T-helper 2 cell (primary cell): ENCODE measurements at regions not wholly inside any gene's neighbourhood (a gene's known extent, or its start where the extent isn't known, plus 50 kb on each side); places are given as distances from the start of the nearest gene placed in this dataset.
"Not testable (repeated sequence)": the region's sequence is repeated elsewhere in the genome, so short reads cannot be mapped to it uniquely, and the experiment has no call there.

Source experiments
- DNase-seq, 5 experiments: peaks; one replicate each; pipeline versions ENCODE4 v3.0.0 to v3.0.0-alpha.2; 2012 to 2022

DNA sequence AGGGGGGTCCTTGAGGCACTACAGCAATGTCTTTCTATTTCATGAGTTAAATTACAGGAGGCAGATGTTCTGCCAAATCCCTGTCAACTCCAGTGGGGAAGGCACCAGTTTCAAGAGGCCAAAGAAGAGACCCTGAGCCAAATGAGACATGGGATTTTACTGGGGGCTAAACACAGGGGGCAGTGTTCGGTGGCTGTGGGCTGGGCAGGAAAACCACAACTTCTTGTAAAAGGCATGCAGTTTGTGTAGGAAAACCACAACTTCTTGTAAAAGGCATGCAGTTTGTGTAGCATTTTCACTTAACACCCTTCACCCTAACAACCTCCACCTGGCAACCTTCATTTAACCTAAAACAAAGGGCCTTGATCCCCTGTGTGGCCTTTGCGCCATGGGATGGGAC, 61.0 kb downstream of the POLR2M start:
- peak in 1 of 5 experiments; percentile 38 for DNase-seq

DNA sequence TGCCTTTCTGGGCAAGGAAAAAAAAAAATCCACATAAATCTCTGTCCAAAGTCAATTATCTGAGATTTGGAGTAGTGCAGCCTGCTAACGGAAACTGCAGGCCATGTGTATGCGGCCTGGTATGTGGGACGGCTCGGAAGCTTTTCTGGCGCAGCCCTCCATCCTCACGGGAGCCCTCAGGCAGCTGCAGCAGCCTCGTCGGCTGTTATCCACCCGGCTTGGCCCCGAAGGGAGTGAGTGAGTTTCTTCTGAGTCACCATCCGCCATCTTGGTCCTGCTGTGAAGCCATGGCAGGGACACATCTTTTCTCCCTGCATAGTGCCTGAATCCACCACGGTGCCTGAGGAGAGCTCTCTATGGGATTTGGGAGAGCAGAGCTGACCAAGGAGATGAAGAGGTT, 62.8 kb downstream of the POLR2M start:
- DNase-seq: no peak

DNA sequence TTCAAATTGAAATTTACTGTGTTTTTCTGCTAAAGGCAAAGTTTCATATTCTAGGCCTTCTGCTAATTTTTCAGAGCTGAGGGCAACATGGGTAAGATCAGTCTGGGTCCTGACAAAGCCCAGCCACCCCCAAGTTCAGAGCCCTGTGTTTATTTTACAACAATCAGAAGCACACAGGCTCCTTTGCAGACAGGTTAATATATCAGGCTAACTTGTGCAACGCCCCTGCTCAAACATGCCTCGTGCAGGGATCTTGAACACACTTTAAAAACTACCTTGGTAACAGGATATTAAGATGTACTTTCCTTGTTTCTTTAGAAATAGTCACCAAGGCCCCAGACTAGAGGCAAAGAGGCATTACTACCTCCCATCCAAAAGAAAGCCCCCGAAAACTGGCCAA, 64.0 kb downstream of the POLR2M start:
- DNase-seq: no peak

DNA sequence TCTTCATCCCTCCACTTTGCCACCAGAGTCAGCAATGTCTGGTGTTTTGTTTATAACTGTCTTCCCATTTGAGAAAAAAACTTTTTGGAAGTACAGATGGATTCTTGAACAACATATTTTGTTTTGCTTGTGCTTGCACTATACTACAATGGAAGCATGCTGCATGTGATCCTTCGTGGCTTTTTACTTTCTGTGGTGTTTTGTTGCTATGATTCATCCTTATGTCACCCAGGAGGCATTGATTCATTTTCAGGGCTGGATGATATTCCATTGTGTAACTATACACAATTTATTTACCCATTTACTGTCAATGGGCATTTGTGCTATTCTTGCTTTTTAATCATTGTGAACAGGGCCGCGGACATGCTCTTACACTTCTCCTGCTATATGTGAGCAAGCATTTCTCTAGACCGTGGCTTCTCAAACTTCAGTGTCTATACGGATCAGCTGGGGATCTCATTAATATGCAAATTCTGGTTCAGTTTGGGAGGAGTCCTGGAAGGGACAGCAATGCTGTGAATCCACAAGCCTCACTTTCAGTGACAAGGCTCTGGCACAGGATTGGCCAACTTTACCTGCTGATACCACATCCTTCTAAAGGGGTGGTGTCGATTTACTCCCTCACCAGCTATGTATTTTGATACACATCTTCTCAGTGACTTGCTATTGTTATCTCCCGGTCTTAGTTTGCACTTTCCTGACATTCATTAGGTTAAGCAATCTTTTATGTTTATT, 65.9 kb downstream of the POLR2M start:
- peak in 1 of 5 experiments; percentile 15 for DNase-seq

DNA sequence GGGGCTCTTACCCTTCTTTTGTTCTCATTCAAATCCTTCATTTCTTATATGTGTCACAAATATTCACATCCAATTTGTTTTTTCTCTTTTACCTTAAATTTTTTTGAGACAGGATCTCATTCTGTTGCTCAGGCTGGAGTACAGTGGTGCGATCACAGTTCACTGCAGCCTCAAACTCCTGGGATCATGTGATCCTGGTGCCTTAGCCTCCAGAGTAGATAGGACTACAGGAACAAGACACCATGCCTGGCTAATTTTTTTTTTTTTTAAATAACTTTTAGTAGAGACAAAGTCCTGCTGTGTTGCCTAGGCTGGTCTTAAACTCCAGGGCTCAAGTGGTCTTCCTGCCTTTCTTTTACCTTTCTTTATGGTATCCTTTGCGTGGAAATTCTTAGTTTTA, 66.5 kb downstream of the POLR2M start:
- no peak for DNase-seq

DNA sequence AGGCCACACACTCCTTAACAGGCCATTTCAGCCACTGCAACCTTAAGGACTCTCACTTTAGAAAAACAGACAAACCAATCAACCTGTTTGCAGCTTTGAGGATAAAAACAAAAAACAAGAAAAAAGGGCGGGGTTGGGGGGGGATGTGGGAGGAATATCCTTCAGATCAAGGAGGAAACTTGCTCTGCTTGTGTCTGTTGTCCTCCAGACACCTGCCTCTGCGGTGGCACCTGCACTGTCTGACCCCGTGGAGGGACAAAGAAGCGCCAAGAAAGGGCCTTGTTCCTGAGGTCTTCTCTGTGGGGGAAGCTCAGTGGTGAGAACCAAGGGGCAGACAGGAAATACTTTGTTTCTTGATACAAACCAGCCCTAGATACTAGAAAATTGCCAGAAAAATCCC, 70.5 kb downstream of the POLR2M start:
- peak in 1 of 5 experiments; percentile 4 for DNase-seq

DNA sequence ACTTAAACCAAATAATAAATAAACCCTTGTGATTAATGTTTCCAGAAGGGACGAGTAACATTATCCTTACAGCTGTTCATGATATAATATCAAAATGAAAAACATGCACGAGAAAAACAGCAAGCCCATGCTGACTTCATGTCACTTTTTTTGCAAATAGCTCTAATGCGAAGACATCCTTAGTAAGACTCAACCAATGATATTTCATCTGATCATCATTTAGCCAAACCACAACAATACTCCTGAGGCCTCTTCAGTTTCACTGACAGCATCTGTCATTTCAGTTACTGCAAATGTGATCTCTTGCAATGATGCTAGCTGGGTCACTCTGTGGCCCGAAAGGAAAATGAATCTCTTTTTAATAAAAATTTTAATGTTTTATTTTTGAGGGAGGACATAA, 74.0 kb downstream of the POLR2M start:
- peak in 1 of 5 experiments; percentile 62 for DNase-seq

DNA sequence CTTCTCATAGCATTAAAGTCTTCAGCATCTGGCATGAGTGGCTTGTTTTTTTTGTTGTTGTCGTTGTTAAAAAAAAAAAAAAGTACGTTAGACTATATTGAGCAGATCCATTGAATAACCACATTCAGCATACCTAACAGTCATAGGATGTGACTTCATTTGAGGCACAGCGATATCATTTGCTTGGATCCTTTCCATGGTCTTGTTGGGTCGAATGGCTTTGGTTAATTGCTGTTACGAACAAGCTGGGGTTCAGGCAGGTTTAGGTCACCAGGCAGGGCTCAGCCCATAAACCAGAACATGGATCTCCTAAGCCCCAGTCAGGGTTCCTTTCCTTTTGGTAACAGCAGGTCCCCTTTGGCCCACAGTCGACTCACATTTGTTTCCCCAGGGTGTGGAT, 76.2 kb downstream of the POLR2M start:
- no peak for DNase-seq

DNA sequence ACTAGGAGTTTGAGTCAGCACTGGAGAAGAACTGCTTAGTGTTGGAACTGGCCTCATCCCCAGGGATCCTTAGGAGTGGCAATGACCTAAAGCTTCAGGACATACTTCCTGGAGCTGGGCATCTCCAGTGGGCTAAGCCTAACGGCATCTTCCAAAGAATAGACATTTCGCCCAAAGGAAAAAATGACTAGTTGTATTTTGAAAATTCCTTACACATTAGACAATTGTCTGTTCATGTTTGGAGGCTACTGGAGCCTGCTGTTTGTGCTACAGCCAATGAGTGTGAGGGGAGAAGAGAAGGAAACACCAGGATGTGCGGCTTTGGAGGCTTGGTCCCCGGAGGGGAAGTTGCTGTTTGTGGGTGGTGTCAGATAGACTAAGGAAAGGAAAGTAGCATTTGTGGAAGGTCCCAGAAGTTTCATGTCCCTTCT, 77.6 kb downstream of the POLR2M start:
- no peak for DNase-seq

DNA sequence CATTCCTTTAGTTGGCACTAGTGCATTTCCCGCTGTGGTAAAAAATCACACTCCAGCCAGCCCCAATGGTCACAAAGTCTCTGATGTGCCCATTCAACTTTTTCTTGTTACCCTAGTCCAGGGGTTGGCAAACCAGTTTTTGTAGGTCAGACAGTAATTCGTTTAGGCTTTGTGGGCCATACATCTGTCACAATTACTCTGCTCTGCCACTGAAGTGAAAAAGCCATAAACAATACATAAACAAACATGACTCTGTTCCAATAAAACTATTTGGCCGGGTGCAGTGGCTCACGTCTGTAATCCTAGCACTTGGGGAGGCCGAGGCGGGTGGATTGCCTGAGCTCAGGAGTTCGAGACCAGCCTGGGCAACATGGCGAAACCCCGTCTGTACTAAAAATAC, 78.5 kb downstream of the POLR2M start:
- DNase-seq: no peak

DNA sequence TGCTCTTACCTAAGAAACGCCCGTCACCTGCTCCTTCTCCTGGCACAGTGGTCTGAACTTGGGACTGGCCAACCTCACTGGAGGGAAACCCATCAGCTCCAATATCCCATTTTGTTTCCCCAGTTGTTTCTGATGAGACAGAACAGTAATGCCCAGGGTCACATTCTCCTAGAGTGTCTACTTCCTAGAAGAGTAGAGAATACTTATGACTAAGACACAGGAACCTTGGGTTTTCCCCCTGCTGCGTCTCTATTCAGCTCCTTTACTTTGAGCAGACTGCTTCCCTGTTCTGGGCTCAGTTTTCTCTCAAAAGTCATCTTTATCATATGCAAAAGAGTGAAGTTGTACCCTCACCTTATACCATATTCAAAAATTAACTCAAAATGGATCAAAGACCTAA, 79.4 kb downstream of the POLR2M start:
- no peak for DNase-seq

DNA sequence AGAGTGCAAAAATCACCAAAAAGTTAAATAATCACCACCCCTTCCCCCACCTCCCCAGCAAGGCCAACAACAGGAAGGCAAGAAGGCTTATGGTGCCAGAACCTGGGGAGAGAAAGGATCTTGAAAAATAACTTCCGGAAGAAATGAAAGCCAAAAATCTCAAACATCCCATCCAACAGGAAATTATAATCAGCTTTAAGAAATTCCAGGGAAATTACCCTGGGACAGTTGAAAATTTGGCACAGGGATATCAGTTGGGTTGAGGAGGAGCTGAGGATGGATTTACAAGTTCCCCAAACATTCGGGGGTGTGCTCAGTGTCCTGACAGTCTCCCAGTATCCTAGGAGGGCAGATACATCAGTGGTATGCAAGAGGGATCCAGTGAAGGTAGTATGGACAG, 82.7 kb downstream of the POLR2M start:
- no peak for DNase-seq

DNA sequence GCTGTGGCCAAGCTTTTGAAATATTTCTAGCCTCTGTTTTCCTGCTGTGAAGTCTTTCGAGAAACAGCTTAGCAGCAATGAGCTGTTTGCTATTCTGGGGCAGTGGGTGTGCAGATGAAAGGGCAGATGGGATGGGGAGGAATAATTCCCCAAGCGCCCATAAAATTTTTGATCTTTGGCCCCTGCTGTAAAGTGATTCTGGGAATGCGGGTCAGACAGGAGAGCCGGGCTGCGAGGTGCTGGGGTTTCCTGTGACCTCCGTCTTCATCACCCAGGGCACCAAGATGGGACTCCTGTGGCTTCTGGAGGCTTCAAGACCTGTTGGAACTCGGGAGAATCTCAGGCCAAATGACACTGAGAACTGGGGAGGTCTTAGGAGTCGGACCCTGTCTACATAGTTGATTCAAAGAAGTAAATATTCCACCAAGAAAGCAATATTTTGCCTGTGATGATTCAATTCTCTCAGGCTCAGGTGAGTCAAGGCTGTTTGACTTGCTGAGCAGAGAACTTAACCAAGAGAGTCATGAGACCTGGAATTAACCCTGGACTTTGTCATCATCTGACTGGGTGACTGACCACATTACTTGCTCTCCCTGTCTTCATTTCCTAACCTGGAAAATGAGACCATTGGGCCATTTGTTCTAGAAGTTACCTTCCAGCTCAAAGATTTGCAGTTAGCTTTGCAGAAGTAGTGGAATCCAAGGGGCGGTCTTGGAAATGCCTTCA, 86.4 kb downstream of the POLR2M start:
- DNase-seq: no peak

DNA sequence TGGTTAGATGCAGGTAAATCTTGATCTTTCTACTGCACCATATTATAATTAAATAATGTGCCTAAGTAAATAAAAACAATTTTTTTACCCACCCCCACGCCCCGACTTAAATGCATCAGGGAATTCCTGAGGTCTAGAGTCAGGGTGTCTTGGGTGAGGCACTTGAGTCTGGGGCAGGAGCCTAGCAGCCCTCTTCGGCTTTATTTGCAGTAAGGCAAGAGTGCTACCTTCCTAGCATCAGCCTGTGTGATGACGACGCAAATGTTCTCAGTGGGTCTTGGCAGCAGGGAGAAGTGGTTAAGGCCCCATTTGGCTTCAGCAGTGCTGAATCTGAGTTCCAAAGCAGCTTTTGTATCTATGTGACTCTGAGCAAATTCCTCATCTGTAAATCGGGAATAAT, 88.7 kb downstream of the POLR2M start:
- DNase-seq: no peak

DNA sequence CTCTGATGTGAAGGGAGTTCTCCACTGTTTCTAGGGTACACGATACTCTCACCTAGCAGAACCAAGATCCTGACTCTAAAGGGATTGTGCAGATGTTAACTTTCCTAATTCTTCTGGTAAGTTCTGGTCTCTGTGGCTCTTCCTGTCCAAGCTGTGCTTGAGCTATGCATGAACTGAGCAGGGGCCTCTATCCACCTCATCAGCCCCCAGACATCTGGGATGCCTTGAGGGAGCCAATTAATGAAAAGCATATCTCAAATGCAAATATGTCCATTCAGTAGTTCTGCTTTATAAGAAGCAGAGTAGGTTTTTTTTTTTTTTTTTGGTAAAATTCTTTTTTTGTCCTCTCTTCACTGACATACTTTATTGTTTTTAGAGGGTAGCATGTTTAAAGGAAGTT, 89.6 kb downstream of the POLR2M start:
- no peak for DNase-seq

DNA sequence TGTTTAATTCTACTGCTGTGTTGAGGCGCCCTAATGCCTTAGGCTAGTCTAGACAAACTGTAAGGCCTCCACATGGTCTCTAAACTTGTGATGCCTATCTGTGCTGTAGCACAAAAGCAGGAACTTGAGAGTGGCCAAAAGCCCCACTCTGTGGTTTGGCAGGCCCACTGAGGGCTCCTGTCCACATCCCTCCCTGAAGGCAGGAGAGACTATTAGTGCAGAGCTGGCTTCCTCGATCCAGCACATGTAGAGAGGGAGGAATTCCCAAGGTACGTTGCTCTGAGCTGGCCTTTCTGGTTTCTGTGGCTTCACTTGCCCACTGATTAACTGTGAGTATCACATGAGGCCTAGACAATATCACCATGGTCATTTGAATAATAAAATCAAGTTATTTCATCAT, 90.6 kb downstream of the POLR2M start:
- DNase-seq: no peak

DNA sequence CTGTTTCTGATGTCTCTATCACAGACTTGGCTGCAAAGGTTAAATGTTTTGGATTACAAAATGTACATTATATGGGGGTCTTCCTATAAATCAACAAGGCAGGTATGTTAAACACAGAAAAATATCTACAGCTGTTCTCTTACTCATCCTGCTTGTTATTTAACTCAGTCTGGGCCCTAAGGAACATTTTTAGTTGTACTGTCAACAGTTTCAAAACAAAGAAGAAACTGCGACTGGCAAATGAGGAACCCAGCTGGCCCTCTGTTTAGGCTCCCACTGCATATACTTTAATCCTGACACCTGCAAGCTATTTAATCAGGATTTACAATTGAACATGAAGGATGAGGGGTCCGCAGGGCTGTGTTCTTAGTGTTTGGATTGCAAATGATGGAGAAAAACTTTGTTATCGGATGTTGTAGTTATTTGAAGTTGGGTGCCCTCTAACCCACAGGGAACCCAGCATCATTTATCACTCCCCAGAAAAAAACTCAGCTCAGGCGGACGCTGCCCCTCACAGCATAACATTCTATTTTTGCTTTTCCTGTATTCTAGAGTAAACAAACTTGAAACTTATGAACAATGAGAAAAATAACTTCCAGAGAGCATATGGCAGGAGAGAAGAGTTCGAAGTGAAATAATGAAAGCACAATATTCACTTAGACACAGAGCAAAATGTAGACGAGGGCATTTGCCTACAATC, 91.2 kb downstream of the POLR2M start:
- no peak for DNase-seq

DNA sequence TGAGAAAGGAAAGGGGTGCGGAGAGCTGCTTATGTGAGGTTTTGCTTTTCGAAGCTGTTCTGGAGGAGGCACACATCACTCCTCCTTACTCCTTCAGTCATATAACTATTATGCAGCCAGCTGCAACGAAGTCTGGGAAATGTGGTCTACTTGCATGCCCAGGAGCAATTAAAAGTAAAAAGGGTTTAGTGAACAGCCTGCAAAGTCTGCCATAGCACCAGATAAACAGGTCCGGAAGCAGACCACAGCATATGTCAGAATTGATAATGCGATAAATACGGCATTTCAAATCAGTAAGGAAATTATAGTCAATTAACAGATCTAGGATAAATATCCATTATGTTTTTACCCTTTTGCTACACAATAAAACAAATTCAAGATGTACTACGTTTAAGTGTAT, 99.5 kb downstream of the POLR2M start:
- no peak for DNase-seq

DNA sequence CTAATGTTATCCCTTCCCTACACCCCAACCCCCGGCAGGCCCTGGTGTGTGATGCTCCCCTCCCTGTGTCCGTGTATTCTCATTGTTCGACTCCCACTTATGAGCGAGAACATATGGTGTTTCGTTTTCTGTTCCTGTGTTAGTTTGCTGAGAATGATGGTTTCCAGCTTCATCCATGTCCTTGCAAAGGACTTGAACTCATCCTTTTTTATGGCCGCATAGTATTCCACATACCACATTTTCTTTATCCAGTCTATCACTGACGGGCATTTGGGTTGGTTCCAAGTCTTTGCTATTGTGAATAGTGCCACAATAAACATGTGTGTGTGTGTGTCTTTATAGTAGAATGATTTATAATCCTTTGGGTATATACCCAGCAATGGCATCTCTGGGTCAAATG, 102.8 kb downstream of the POLR2M start:
- DNase-seq: not testable (repeated sequence)

DNA sequence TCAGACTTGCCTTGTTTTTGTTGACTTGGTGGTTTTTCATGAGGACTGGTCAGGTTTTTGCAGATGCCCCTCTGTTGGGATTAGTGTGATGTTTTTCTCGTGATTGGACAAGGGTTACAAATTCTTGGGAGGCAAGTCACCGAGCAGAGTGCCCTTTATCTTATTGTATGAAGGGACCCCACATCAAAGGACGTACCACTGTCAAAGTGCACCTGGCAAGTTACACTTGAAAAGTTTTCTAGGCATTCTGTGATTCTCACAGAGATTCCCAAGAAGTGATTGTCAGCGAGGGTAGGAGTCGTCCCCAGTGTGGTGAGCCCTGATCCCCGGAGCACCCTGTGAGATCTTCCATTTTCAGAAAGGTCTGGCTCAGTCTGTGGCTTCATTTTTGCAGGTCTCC, 110.1 kb downstream of the POLR2M start:
- no peak for DNase-seq

DNA sequence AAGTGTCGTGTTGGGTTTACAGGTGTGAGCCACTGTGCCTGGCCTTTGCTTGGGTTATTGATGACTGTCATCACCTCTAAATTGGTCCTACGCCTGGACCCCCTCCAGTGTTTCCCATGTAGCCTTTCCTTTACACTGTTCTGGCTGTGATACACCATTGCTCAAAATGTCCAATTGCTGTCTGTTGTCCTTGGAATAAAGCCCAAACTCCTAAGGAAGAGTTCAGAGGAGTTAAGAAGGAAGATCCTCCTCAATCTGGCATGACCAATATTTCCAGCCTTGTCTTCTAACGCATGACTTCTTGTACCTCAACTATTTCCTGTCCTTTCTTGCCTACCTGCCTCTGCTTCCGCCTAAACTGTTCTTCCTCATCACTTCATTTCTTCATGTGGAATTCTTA, 113.1 kb downstream of the POLR2M start:
- DNase-seq: no peak

DNA sequence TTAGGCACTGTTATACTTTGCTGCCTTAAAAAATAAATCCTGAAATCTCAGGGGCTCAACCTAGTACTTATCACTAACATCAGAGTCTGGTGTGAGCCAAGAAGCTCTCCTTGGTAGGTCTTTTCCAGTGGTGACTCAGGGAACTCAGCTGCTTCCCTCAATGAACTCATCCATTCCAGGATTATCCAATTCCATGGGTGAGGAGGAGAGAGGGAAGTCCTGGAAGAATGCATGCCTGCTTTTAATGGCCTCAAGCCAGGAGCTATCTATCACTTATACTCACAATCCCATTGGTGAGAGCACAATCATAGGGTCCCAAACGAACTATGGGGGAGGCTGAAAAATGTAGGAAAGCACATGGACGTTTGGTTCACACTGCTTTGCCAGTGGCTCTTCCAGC, 113.6 kb downstream of the POLR2M start:
- no peak for DNase-seq

DNA sequence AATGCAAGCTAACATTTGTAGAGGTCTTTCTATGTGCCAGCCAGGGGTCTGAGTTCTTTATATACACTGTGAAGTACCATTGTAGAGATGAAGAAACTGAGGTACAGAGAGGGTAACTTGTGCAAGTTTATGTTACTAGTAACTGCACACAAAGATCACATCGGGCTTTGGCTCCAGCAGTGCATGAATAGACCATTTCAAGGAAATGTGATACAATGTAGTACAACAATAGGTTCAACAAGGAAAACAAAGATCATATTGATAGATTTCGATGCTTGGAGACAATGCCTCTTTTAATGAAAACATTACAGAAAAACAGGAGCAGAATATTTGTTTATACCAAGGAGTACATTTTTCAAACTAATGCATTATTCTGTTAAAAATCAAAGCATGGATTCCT, 115.3 kb downstream of the POLR2M start:
- no peak for DNase-seq

DNA sequence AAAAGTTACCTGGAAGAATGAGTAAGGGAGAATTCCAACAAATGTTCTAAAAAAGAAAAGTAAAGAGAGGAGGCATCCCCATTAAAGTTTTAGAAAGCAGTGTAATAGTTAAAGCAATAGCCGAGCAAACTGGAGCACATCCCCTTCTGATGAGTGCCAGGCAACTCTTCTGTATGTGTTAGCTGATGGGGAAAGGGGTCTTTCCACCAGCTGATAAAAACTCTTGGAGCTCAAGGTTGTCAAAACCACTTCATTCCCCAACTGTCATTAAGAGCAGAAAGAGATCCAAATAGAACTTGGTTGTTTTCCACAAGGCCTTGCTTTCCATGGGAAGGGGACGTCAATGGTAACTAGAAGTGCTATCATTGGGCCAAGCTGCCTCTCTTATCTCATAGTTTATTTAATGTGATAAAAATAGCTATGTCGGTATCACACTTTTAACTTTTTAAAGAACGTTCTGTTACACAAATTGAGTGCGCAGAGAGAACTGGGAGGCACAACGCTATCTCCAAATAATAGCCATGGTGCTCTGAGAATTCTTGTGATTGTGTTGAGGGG, 116.9 kb downstream of the POLR2M start:
- DNase-seq: no peak
